Karpas-422 (cell line): ENCODE measurements at regions not wholly inside any gene's neighbourhood (a gene's known extent, or its start where the extent isn't known, plus 50 kb on each side); places are given as distances from the start of the nearest gene placed in this dataset.

ENCODE experiments used
- DNase-seq: peaks from one replicate; pipeline ENCODE4 v3.0.0-alpha.2; 2015
- H2AFZ ChIP-seq: fragments of 200-600 bp; sonication (generic); 2 replicates; pipeline ENCODE4 v1.6.1; 2014; ENCODE audit warnings: antibody characterized with exemption, low read length, mixed read lengths
- H3K27ac ChIP-seq: fragments of 200-600 bp; sonication (generic); 2 replicates; pipeline ENCODE4 v1.5.1; 2014; ENCODE audit warnings: mild to moderate bottlenecking, low read length, moderate library complexity
- H3K27me3 ChIP-seq: fragments of 200-600 bp; sonication (generic); 2 replicates; pipeline ENCODE4 v1.6.1; 2014; ENCODE audit warnings: low read length, mixed read lengths
- H3K36me3 ChIP-seq: fragments of 200-600 bp; sonication (generic); 2 replicates; pipeline ENCODE4 v1.6.1; 2014; ENCODE audit warnings: low read length, mixed read lengths; ENCODE audit not compliant: insufficient read depth
- H3K4me1 ChIP-seq: fragments of 200-600 bp; sonication (generic); 2 replicates; pipeline ENCODE4 v1.6.1; 2014; ENCODE audit warnings: mild to moderate bottlenecking, low read length, mixed read lengths
- H3K4me2 ChIP-seq: fragments of 200-600 bp; sonication (generic); 2 replicates; pipeline ENCODE4 v1.6.1; 2014; ENCODE audit warnings: low read length, low read depth, mild to moderate bottlenecking; ENCODE audit not compliant: poor library complexity, severe bottlenecking
- H3K4me3 ChIP-seq: fragments of 200-600 bp; sonication (generic); 2 replicates; pipeline ENCODE4 v1.5.1; 2014; ENCODE audit warnings: mild to moderate bottlenecking, antibody characterized with exemption, low read length, mixed read lengths
- H3K79me2 ChIP-seq: fragments of 200-600 bp; sonication (generic); 2 replicates; pipeline ENCODE4 v1.6.1; 2014; ENCODE audit warnings: mild to moderate bottlenecking, low read length, mixed read lengths
- H3K9ac ChIP-seq: fragments of 200-600 bp; sonication (generic); 2 replicates; pipeline ENCODE4 v1.6.0; 2014; ENCODE audit warnings: low read length
- H3K9me2 ChIP-seq: fragments of 200-600 bp; sonication (generic), shearing (Covaris generic); replicated peaks from 2 replicates; pipeline ENCODE4 v1.6.0; 2014; ENCODE audit warnings: mild to moderate bottlenecking, low read length, moderate library complexity; ENCODE audit not compliant: insufficient read depth
- H3K9me3 ChIP-seq: fragments of 300-700, 200-600 bp; sonication (generic); 2 replicates; pipeline ENCODE4 v1.6.1; 2014; ENCODE audit warnings: low read length, mixed read lengths
- H4K20me1 ChIP-seq: fragments of 200-600 bp; sonication (generic); 2 replicates; pipeline ENCODE4 v1.6.1; 2014; ENCODE audit warnings: mild to moderate bottlenecking, antibody characterized with exemption, low read length, low read depth; ENCODE audit not compliant: insufficient read depth

GRCh38 chr2:147589127-147589526 is 255.7 kb upstream of the ACVR2A start:
- no peak for DNase-seq
- no peak overlapping the region for H3K27ac ChIP-seq
- no peaks in the 10 kb centered on the region for H3K4me1 ChIP-seq

DNA sequence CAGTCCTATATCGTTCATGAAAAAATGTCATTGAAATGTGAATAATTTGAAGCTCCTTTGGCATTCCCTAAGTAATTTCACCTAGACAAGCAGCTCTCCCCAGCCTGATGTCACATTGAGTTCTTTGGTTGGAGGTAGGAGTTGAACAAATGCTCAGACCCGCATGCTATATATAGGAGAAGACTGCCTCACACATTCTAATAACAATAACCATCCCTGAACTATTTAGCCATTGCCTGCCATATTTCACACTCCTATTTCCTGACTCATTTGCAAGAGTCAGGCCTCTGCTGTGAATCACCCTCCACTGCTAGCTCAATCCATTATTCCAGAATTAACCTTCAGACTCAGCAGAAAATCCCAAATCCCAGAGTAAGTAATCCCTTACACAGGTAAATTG is 256.6 kb upstream of the ACVR2A start:
- H3K4me2 ChIP-seq: no peak overlapping the region
- H3K9me2 ChIP-seq: no peaks in the 10 kb centered on the region
- no peaks in the 10 kb centered on the region for H3K9me3 ChIP-seq

More at GRCh38 chr2:147589127-147589526, 255.7 kb upstream of the ACVR2A start:
- Histone ChIP-seq H3K9me3 (no peaks in the 10 kb centered on the region), H3K27me3 (no peaks in the 10 kb centered on the region), H3K4me2 (no peak overlapping the region), H3K36me3 (no peaks in the 10 kb centered on the region), H3K4me3 (no peak overlapping the region), H3K9ac (no peak overlapping the region), H4K20me1 (no peaks in the 10 kb centered on the region), H3K79me2 (no peaks in the 10 kb centered on the region), H3K9me2 (no peaks in the 10 kb centered on the region), H2AFZ (no peak overlapping the region)

GRCh38 chr2:147578529-147578928 is 266.3 kb upstream of the ACVR2A start:
- Histone ChIP-seq H3K4me1 (no peaks in the 10 kb centered on the region), H3K9ac (no peak overlapping the region), H3K9me2 (no peaks in the 10 kb centered on the region), H3K79me2 (no peaks in the 10 kb centered on the region), H3K9me3 (no peaks in the 10 kb centered on the region), H3K36me3 (no peaks in the 10 kb centered on the region), H3K4me2 (no peak overlapping the region), H3K4me3 (no peak overlapping the region), H3K27me3 (no peaks in the 10 kb centered on the region), H3K27ac (no peak overlapping the region), H4K20me1 (no peaks in the 10 kb centered on the region), H2AFZ (no peak overlapping the region)
- no peak for DNase-seq

More for the DNA sequence above, 256.6 kb upstream of the ACVR2A start:
- H3K36me3 ChIP-seq: no peaks in the 10 kb centered on the region
- no peaks in the 10 kb centered on the region for H3K4me1 ChIP-seq
- no peak overlapping the region for H3K9ac ChIP-seq
- H3K79me2 ChIP-seq: no peaks in the 10 kb centered on the region
- no peak for DNase-seq
- no peak overlapping the region for H2AFZ ChIP-seq
- no peak overlapping the region for H3K4me3 ChIP-seq
- no peaks in the 10 kb centered on the region for H4K20me1 ChIP-seq
- H3K27ac ChIP-seq: no peak overlapping the region
- H3K27me3 ChIP-seq: no peaks in the 10 kb centered on the region

DNA sequence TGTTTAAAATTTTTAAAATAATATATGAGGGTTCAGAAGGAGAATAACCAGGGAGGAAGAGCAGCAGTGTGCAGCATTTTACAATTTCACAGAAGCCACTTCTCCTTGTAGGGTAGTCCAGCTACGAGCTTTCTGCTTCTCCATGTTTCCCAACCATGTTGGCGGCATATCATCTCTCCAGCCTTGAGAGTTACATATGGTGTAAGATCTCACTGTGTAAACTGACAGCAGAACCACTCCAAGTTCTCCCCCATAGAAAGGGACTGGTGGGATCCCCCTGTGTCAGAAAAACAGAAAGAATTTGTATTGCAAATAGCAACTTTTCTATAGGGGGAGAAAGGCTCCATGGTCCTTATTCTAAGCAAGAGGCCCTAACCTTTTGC is 266.8 kb upstream of the ACVR2A start:
- Histone ChIP-seq H3K9me2 (no peaks in the 10 kb centered on the region), H3K4me3 (no peak overlapping the region), H3K9me3 (no peaks in the 10 kb centered on the region)

GRCh38 chr2:147577323-147577997 is 267.4 kb upstream of the ACVR2A start:
- Histone ChIP-seq H3K79me2 (no peaks in the 10 kb centered on the region), H3K9me3 (no peaks in the 10 kb centered on the region), H3K36me3 (no peaks in the 10 kb centered on the region), H3K9me2 (no peaks in the 10 kb centered on the region), H2AFZ (no peak overlapping the region), H3K4me3 (no peak overlapping the region), H3K4me1 (no peaks in the 10 kb centered on the region), H3K4me2 (no peak overlapping the region), H3K27me3 (no peaks in the 10 kb centered on the region), H3K27ac (no peak overlapping the region), H3K9ac (no peak overlapping the region), H4K20me1 (no peaks in the 10 kb centered on the region)
- DNase-seq: no peak

More for the DNA sequence above, 266.8 kb upstream of the ACVR2A start:
- DNase-seq: no peak
- H4K20me1 ChIP-seq: no peaks in the 10 kb centered on the region
- H3K9ac ChIP-seq: no peak overlapping the region
- H3K27me3 ChIP-seq: no peaks in the 10 kb centered on the region
- H3K27ac ChIP-seq: no peak overlapping the region
- H3K36me3 ChIP-seq: no peaks in the 10 kb centered on the region
- H3K4me2 ChIP-seq: no peak overlapping the region
- H2AFZ ChIP-seq: no peak overlapping the region
- no peaks in the 10 kb centered on the region for H3K4me1 ChIP-seq
- no peaks in the 10 kb centered on the region for H3K79me2 ChIP-seq

DNA sequence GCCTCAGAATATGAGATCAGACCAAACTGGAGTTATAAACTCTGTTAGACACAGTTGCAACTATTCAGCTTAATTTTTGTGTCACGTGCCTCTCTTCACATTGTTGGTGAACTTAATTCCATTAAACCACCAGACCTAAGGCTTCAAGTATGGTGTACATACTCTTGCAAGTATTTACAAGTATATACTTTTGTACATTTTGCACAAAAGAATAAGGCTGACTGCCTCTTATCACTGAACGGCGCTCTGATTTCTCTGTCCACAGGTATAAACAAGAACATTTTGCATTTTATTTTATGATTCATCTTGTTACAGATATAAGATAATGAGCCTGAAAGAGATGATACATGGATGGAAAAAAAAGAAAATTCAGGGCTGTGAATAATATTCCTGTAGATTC is 269.7 kb upstream of the ACVR2A start:
- no peaks in the 10 kb centered on the region for H4K20me1 ChIP-seq
- DNase-seq: no peak
- H3K36me3 ChIP-seq: no peaks in the 10 kb centered on the region
- no peaks in the 10 kb centered on the region for H3K79me2 ChIP-seq
- H2AFZ ChIP-seq: no peak overlapping the region
- H3K4me3 ChIP-seq: no peak overlapping the region
- H3K4me2 ChIP-seq: no peak overlapping the region
- no peak overlapping the region for H3K27ac ChIP-seq
- H3K9me3 ChIP-seq: no peaks in the 10 kb centered on the region
- H3K9ac ChIP-seq: no peak overlapping the region
- H3K27me3 ChIP-seq: peaks cover 3% of the 10 kb centered on the region; the same call in 1 of the 2 replicates
- H3K4me1 ChIP-seq: no peaks in the 10 kb centered on the region
- H3K9me2 ChIP-seq: no peaks in the 10 kb centered on the region

DNA sequence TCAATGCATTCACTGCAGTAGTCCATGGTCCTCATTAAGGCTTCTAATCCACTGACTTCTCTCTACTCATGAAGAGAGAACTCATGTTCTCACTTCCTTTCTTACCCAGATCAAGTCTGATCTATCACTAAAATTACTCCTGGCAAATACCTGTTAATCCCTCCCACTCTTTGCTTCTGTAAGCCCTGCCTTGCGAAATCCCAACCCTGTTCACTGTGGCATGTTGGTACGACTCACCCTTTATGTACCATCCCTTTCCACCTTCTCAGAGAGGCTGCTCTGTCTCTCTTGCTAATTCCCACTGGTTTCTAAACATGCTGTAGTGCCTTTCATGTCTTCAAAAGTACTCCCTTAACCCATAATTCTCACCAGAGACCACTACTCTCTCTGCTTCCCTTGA is 272.2 kb upstream of the ACVR2A start:
- DNase-seq: no peak
- H2AFZ ChIP-seq: no peak overlapping the region
- H3K79me2 ChIP-seq: no peaks in the 10 kb centered on the region
- no peak overlapping the region for H3K4me2 ChIP-seq
- no peaks in the 10 kb centered on the region for H4K20me1 ChIP-seq
- H3K9ac ChIP-seq: no peak overlapping the region
- no peak overlapping the region for H3K27ac ChIP-seq
- peaks cover 3% of the 10 kb centered on the region; the same call in 1 of the 2 replicates for H3K27me3 ChIP-seq
- H3K36me3 ChIP-seq: no peaks in the 10 kb centered on the region
- H3K4me3 ChIP-seq: no peak overlapping the region
- 0 out of 2 replicates have a peak, but pooled peaks cover 4% of the 10 kb centered on the region for H3K9me2 ChIP-seq
- H3K9me3 ChIP-seq: no peaks in the 10 kb centered on the region
- no peaks in the 10 kb centered on the region for H3K4me1 ChIP-seq

DNA sequence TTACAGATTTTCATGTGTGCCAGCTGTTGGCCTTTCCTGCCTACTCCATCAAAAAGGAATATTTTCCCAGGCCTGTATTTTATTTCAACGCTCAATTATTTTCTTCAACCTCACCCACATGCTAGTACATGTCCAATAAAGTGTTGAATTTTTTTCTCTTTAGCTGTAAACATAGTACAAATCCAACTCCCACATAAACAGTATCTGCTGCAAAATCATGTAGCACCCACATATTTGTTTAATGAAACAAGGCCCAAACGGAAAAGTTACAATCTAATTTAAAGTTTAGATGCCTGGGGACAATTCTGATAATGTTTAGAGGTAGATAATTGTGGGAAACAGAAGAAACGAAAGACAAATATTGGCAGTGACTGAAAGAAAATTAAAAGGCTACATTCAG is 275.4 kb upstream of the ACVR2A start:
- no peak overlapping the region for H3K4me3 ChIP-seq
- no peaks in the 10 kb centered on the region for H3K79me2 ChIP-seq
- H3K27me3 ChIP-seq: peaks cover 3% of the 10 kb centered on the region; the same call in 1 of the 2 replicates
- H3K36me3 ChIP-seq: no peaks in the 10 kb centered on the region
- H4K20me1 ChIP-seq: no peaks in the 10 kb centered on the region
- no peak overlapping the region for H3K9ac ChIP-seq
- H3K9me2 ChIP-seq: 0 out of 2 replicates have a peak, but pooled peaks cover 4% of the 10 kb centered on the region
- H3K9me3 ChIP-seq: no peaks in the 10 kb centered on the region
- no peak overlapping the region for H3K27ac ChIP-seq
- H2AFZ ChIP-seq: no peak overlapping the region
- DNase-seq: no peak
- H3K4me1 ChIP-seq: no peaks in the 10 kb centered on the region
- H3K4me2 ChIP-seq: no peak overlapping the region
